LNCaP clone FGC (cell line): ENCODE measurements at regions not wholly inside any gene's neighbourhood (a gene's known extent, or its start where the extent isn't known, plus 50 kb on each side); places are given as distances from the start of the nearest gene placed in this dataset.
"Not testable (repeated sequence)": the region's sequence is repeated elsewhere in the genome, so short reads cannot be mapped to it uniquely, and the experiment has no call there.

ENCODE experiments used
- DNase-seq: peaks from one replicate; pipeline ENCODE4 v3.0.0-alpha.2; 2011; ENCODE audit warnings: low read depth
- H3K4me3 ChIP-seq: 2 replicates; pipeline ENCODE4 v1.5.1; 2011; ENCODE audit warnings: mild to moderate bottlenecking, low read depth, low read length, control low read depth
- CTCF ChIP-seq: IDR thresholded peaks from 2 replicates; pipeline ENCODE4 v1.5.1; 2012; ENCODE audit warnings: mild to moderate bottlenecking; ENCODE audit not compliant: control insufficient read depth, insufficient read depth; ENCODE audit errors: extremely low read depth

- no peak overlapping the region for H3K4me3 ChIP-seq
- no peak for DNase-seq
- no peak for TF ChIP-seq CTCF
Observed at GRCh38 chr18:11357678-11358077, 208.3 kb upstream of the PIEZO2 start.

- not testable (repeated sequence) for DNase-seq, H3K4me3 ChIP-seq
Observed at GRCh38 chr18:11344576-11344975, 195.2 kb upstream of the PIEZO2 start.

GRCh38 chr18:11343096-11343495 is 193.7 kb upstream of the PIEZO2 start:
- no peak overlapping the region for H3K4me3 ChIP-seq
- TF ChIP-seq CTCF = no peak
- no peak for DNase-seq

GRCh38 chr18:11342115-11342514 is 192.7 kb upstream of the PIEZO2 start:
- H3K4me3 ChIP-seq, DNase-seq: not testable (repeated sequence)

- no peak overlapping the region for H3K4me3 ChIP-seq
- DNase-seq = no peak
- no peak for TF ChIP-seq CTCF
Observed at GRCh38 chr18:11339188-11339775, 189.9 kb upstream of the PIEZO2 start.

- DNase-seq = no peak
- TF ChIP-seq CTCF = no peak
- no peak overlapping the region for H3K4me3 ChIP-seq
Observed at GRCh38 chr18:11336241-11336640, 186.9 kb upstream of the PIEZO2 start.

- no peak for TF ChIP-seq CTCF
- no peak overlapping the region for H3K4me3 ChIP-seq
- DNase-seq = no peak
Observed at GRCh38 chr18:11327391-11328009, 178.1 kb upstream of the PIEZO2 start.
